ENCODE measurements at regions not wholly inside any gene's neighbourhood (a gene's known extent, or its start where the extent isn't known, plus 50 kb on each side); places are given as distances from the start of the nearest gene placed in this dataset.

- no peak for TF ChIP-seq CTCF (IDR thresholded peaks at IDR 0.05; ENCODE audit: low read depth, low read length)
- in situ Hi-C loops (cut with HindIII; ENCODE audit: low sequenced_read_pairs), result no loop called here
- no peak for DNase-seq (ENCODE audit: low read depth, low spot score)
- H3K4me3 ChIP-seq (ENCODE audit: low read depth, low read length), result no peak overlapping the region
Observed at GRCh38 chr12:91290354-91290753, 107.7 kb upstream of the DCN start.

GRCh38 chr12:91289906-91290305, 107.3 kb upstream of the DCN start:
- TF ChIP-seq CTCF (IDR thresholded peaks at IDR 0.05; ENCODE audit: low read depth, low read length), result no peak
- in situ Hi-C loops (cut with HindIII; ENCODE audit: low sequenced_read_pairs), result no loop called here

GRCh38 chr12:91289072-91289471, 106.5 kb upstream of the DCN start:
- in situ Hi-C loops (cut with HindIII; ENCODE audit: low sequenced_read_pairs), result no loop called here
- no peak overlapping the region for H3K4me3 ChIP-seq (ENCODE audit: low read depth, low read length)
- TF ChIP-seq CTCF (IDR thresholded peaks at IDR 0.05; ENCODE audit: low read depth, low read length), result no peak
- no peak for DNase-seq (ENCODE audit: low read depth, low spot score)

More at GRCh38 chr12:91289906-91290305, 107.3 kb upstream of the DCN start:
- DNase-seq (ENCODE audit: low read depth, low spot score), result no peak
- H3K4me3 ChIP-seq (ENCODE audit: low read depth, low read length), result no peak overlapping the region

- in situ Hi-C loops (cut with HindIII; ENCODE audit: low sequenced_read_pairs), result no loop called here
- TF ChIP-seq CTCF (IDR thresholded peaks at IDR 0.05; ENCODE audit: low read depth, low read length), result no peak
Observed at GRCh38 chr12:91287753-91288152, 105.1 kb upstream of the DCN start.

GRCh38 chr12:91278126-91278525, 95.5 kb upstream of the DCN start:
- TF ChIP-seq CTCF (IDR thresholded peaks at IDR 0.05; ENCODE audit: low read depth, low read length), result no peak
- no peak overlapping the region for H3K4me3 ChIP-seq (ENCODE audit: low read depth, low read length)
- DNase-seq (ENCODE audit: low read depth, low spot score), result no peak
- in situ Hi-C loops (cut with HindIII; ENCODE audit: low sequenced_read_pairs), result no loop called here

More at GRCh38 chr12:91287753-91288152, 105.1 kb upstream of the DCN start:
- no peak overlapping the region for H3K4me3 ChIP-seq (ENCODE audit: low read depth, low read length)
- DNase-seq (ENCODE audit: low read depth, low spot score), result no peak

- H3K4me3 ChIP-seq (ENCODE audit: low read depth, low read length), result no peak overlapping the region
- in situ Hi-C loops (cut with HindIII; ENCODE audit: low sequenced_read_pairs), result no loop called here
- no peak for TF ChIP-seq CTCF (IDR thresholded peaks at IDR 0.05; ENCODE audit: low read depth, low read length)
- DNase-seq (ENCODE audit: low read depth, low spot score), result no peak
Observed at GRCh38 chr12:91276509-91276908, 93.9 kb upstream of the DCN start.

- in situ Hi-C loops (cut with HindIII; ENCODE audit: low sequenced_read_pairs), result no loop called here
- TF ChIP-seq CTCF (IDR thresholded peaks at IDR 0.05; ENCODE audit: low read depth, low read length), result no peak
- H3K4me3 ChIP-seq (ENCODE audit: low read depth, low read length), result no peak overlapping the region
- no peak for DNase-seq (ENCODE audit: low read depth, low spot score)
Observed at GRCh38 chr12:91275321-91275720, 92.7 kb upstream of the DCN start.
